Testis (tissue), 2 donors: ENCODE measurements at regions not wholly inside any gene's neighbourhood (a gene's known extent, or its start where the extent isn't known, plus 50 kb on each side); places are given as distances from the start of the nearest gene placed in this dataset.
"Not testable (repeated sequence)": the region's sequence is repeated elsewhere in the genome, so short reads cannot be mapped to it uniquely, and the experiment has no call there.

ENCODE experiments used
- DNase-seq: peaks from one replicate; pipeline ENCODE4 v3.0.0-alpha.2; 2019
- H3K27ac ChIP-seq, 2 donors: fragments of 200-600 bp; sonication (generic); one replicate each; pipeline ENCODE4 v1.5.1; 2019
- H3K27me3 ChIP-seq: fragments of 200-600 bp; sonication (generic); one replicate; pipeline ENCODE4 v1.5.1; 2019
- H3K36me3 ChIP-seq: fragments of 200-600 bp; sonication (generic); one replicate; pipeline ENCODE4 v1.5.1; 2017; ENCODE audit warnings: low read depth; ENCODE audit errors: missing control alignments
- H3K4me1 ChIP-seq: fragments of 200-600 bp; sonication (generic); one replicate; pipeline ENCODE4 v1.5.1; 2019
- H3K4me3 ChIP-seq, 2 donors: fragments of 200-600 bp; sonication (generic); one replicate each; pipeline ENCODE4 v1.5.1; 2017 to 2019
- H3K9me3 ChIP-seq: fragments of 200-600 bp; sonication (generic); one replicate; pipeline ENCODE4 v1.5.1; 2017
- CTCF ChIP-seq, 3 experiments: fragments of 450-650 bp in 2 of 3; fragments of 200-600 bp in 1 of 3; sonication (generic) in 1 of 3; IDR thresholded peaks; one replicate each; pipeline ENCODE4 v1.5.1; 2016 to 2019; ENCODE audit warnings: antibody characterized with exemption in 3 of 3, mild to moderate bottlenecking in 2 of 3, moderate library complexity in 1 of 3
- POLR2A ChIP-seq: fragments of 450-650 bp; IDR thresholded peaks from one replicate; pipeline ENCODE4 v1.6.1; 2017; ENCODE audit warnings: antibody characterized with exemption, mild to moderate bottlenecking, moderate library complexity
- WGBS, 2 donors: methylation state at CpG; one replicate each; pipeline ENCODE4 v1.1.5; 2018; 5-methylcytosine and 5-hydroxymethylcytosine counted together
- intact Hi-C: fragments of 100-400 bp; cut with DNase I; formaldehyde crosslinking; loops from one replicate; pipeline ENCODE4 v1.15.1; 2023; ENCODE audit warnings: low total_unique reads

DNA sequence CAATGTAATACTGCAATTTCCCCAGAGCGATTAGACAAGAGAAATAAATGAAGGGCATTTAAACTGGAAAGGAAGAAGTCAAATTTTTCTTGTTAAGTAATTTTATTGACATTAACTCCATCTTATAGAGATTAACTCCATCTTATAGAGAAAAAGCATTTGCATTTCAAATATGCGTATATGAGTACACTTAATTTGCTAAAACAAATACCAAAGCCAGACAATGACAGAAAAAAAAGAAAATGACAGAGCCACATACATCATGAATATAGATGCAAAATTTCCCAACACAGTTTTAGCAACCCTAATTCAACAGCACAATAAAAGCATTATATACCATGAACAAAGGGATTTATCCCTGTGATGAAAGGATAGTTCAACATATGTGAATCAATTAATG is 1293.1 kb upstream of the EYS start:
- TF ChIP-seq CTCF (IDR thresholded peaks at IDR 0.05): no peak
- TF ChIP-seq POLR2A: no peak
- intact Hi-C loops: no loop called here

DNA sequence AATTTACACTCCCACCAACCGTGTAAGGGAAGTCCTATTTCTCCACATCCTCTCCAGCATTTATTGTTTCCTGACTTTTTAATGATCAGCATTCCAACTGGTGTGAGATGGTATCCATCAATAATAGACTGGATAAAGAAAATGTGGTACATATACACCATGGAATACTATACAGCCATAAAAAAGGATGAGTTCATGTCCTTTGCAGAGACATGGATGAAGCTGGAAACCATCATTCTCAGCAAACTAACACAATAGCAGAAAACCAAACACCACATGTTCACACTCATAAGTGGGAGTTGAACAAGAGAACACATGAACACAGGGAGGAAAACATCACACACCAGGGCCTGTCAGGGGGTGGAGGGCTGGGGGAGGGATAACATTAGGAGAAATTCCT is 1290.6 kb upstream of the EYS start:
- intact Hi-C loops, H3K27me3 ChIP-seq, H3K27ac ChIP-seq, H3K36me3 ChIP-seq, H3K4me3 ChIP-seq, H3K4me1 ChIP-seq, H3K9me3 ChIP-seq, DNase-seq: not testable (repeated sequence)
- 91 to 97% methylated on average over 1 of the region's 1 CpG for WGBS, 2 donors

More for the DNA sequence above, 1293.1 kb upstream of the EYS start:
- 89 to 92% methylated on average over 2 of the region's 2 CpGs for WGBS, 2 donors
- Histone ChIP-seq H3K4me1 (no peaks in the 10 kb centered on the region), H3K27ac (no peak overlapping the region), H3K4me3 (no peak overlapping the region), H3K27me3 (no peaks in the 10 kb centered on the region), H3K9me3 (no peaks in the 10 kb centered on the region), H3K36me3 (no peaks in the 10 kb centered on the region)
- no peak for DNase-seq

DNA sequence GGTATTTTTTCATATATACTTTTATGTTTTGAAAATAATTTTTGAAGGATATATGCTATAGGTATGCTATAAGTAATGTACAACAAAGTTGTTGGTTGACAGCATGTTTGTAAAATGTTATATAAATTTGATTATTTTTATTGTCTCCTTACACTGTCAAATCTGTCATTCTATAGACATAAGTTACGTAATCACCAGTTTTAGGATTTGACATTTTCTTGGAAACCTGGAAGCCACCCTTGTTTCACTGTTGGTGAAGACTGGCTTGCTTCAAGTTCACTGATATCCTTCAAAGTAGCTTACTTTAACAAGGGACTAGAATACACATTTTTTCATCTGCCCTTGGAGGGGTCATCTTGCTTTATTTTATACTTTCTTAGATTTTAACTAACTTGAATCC is 1288.6 kb upstream of the EYS start:
- Histone ChIP-seq H3K27me3 (no peaks in the 10 kb centered on the region), H3K4me1 (no peaks in the 10 kb centered on the region), H3K9me3 (no peaks in the 10 kb centered on the region), H3K4me3 (no peak overlapping the region), H3K36me3 (no peaks in the 10 kb centered on the region), H3K27ac (no peak overlapping the region)
- intact Hi-C loops: no loop called here
- 97% methylated on average over 1 of the region's 1 CpG for WGBS, 2 donors
- no peak for DNase-seq
- TF ChIP-seq POLR2A (no peak), CTCF (IDR thresholded peaks at IDR 0.05) (no peak)

DNA sequence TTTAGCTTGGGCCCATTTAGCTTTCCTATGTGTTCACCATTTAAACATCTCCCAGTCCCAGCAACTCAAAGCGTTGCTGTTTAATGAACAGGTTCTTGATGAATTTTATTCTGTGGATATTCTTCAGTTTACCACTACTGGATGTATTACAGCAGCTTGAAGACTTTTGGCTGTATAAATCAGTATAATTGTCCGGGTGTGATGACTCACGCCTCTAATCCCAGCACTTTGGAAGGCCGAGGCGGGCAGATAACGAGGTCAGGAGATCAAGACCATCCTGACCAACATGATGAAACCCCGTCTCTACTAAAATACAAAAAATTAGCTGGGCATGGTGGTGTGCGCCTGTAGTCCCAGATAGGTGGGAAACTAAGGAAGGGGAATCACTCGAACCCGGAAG is 1286.7 kb upstream of the EYS start:
- H3K36me3 ChIP-seq, intact Hi-C loops: not testable (repeated sequence)
- WGBS, 2 donors: 59 to 69% methylated on average over 10 of the region's 10 CpGs

GRCh38 chr6:66993272-66993671 is 1286.2 kb upstream of the EYS start:
- no peak overlapping the region for H3K4me3 ChIP-seq
- H3K36me3 ChIP-seq: no peaks in the 10 kb centered on the region
- intact Hi-C loops: no loop called here
- no peak overlapping the region for H3K27ac ChIP-seq
- TF ChIP-seq CTCF (IDR thresholded peaks at IDR 0.05) (no peak), POLR2A (no peak)
- WGBS, 2 donors: 49 to 60% methylated on average over 3 of the region's 3 CpGs
- DNase-seq: no peak
- no peaks in the 10 kb centered on the region for H3K9me3 ChIP-seq
- no peaks in the 10 kb centered on the region for H3K27me3 ChIP-seq
- no peaks in the 10 kb centered on the region for H3K4me1 ChIP-seq

More for the DNA sequence above, 1286.7 kb upstream of the EYS start:
- DNase-seq, H3K27ac ChIP-seq, H3K4me1 ChIP-seq, H3K9me3 ChIP-seq, H3K4me3 ChIP-seq, H3K27me3 ChIP-seq: not testable (repeated sequence)

DNA sequence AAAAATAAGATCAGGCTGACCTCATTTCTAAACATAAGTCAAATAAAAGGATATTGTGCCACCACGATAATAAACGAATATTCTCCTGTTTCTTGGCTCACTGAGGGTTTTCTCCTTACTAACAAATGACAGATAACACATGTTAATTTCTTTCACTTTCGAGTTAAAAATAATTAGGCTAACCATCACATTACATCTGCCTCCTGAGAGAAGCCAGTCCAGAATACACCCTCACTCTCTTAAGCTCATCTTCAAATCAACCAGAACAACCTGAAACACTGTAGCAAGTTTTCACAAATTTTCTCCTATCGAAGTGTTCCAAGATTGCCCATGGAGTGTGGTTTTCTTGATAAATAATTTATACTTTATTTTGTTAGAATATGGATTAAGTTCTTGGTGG is 1285.6 kb upstream of the EYS start:
- TF ChIP-seq POLR2A: no peak
- no peak for DNase-seq
- H3K36me3 ChIP-seq: no peaks in the 10 kb centered on the region
- 51% methylated on average over 4 of the region's 4 CpGs for WGBS, 2 donors
- intact Hi-C loops: no loop called here
- H3K9me3 ChIP-seq: no peaks in the 10 kb centered on the region
- H3K4me3 ChIP-seq: no peak overlapping the region
- H3K27me3 ChIP-seq: no peaks in the 10 kb centered on the region
- H3K4me1 ChIP-seq: no peaks in the 10 kb centered on the region
- no peak overlapping the region for H3K27ac ChIP-seq
